H1 (cell line): ENCODE measurements at regions not wholly inside any gene's neighbourhood (a gene's known extent, or its start where the extent isn't known, plus 50 kb on each side); places are given as distances from the start of the nearest gene placed in this dataset.

ENCODE experiments used
- CTCF ChIA-PET: fragments of 300-600 bp; sonication (Branson Sonifier 250); formaldehyde crosslinking; loops from one replicate; lab custom pipeline; 2021; ENCODE audit not compliant: partially characterized antibody; lab: Charles Lee
- POLR2A ChIA-PET: fragments of 300-600 bp; sonication (Branson Sonifier 250); formaldehyde crosslinking; loops from one replicate; lab custom pipeline; 2021; ENCODE audit warnings: inconsistent platforms; ENCODE audit not compliant: partially characterized antibody; lab: Charles Lee
- DNase-seq, 2 experiments: peaks; one replicate each; pipeline versions ENCODE4 v3.0.0 to v3.0.0-alpha.2; 2010 to 2022; ENCODE audit warnings: low spot score in 2 of 2, low read depth in 1 of 2, mixed read lengths in 1 of 2
- FAIRE-seq: peaks from 2 replicates; lab custom pipeline; 2011; peaks lifted over from hg19 to GRCh38; lab: Jason Lieb, UNC
- H2AFZ ChIP-seq: 2 replicates; pipeline ENCODE4 v1.8.1; 2012; ENCODE audit warnings: low read length, inconsistent platforms
- H2AK5ac ChIP-seq: 2 replicates; pipeline ENCODE4 v1.6.1; 2013; ENCODE audit warnings: low read depth, low read length
- H2BK120ac ChIP-seq: replicated peaks from 2 replicates; pipeline ENCODE3; 2013; ENCODE audit warnings: low read depth, low read length, inconsistent platforms
- H2BK12ac ChIP-seq: 2 replicates; pipeline ENCODE4 v1.6.1; 2013; ENCODE audit warnings: low read depth, low read length
- H2BK15ac ChIP-seq: 2 replicates; pipeline ENCODE4 v1.6.1; 2013; ENCODE audit warnings: low read length
- H2BK20ac ChIP-seq: 2 replicates; pipeline ENCODE4 v1.6.1; 2013; ENCODE audit warnings: low read length
- H2BK5ac ChIP-seq: 2 replicates; pipeline ENCODE4 v1.6.1; 2013; ENCODE audit warnings: low read depth, low read length
- H3K14ac ChIP-seq: 2 replicates; pipeline ENCODE4 v1.6.1; 2013; ENCODE audit warnings: inconsistent platforms; ENCODE audit not compliant: insufficient read length
- H3K18ac ChIP-seq: 2 replicates; pipeline ENCODE4 v1.6.1; 2013; ENCODE audit warnings: low read length; ENCODE audit errors: extremely low read depth
- H3K23ac ChIP-seq: 2 replicates; pipeline ENCODE4 v1.6.1; 2013; ENCODE audit warnings: inconsistent platforms; ENCODE audit not compliant: insufficient read length
- H3K23me2 ChIP-seq: 2 replicates; pipeline ENCODE4 v1.6.1; 2013; ENCODE audit warnings: low read depth, low read length
- H3K27ac ChIP-seq: 2 replicates; pipeline ENCODE4 v1.6.1; 2011; ENCODE audit warnings: low read depth, low read length, inconsistent platforms
- H3K27me3 ChIP-seq, 4 experiments: replicated peaks in 1 of 4; 1 replicate in 1 of 4; 2 replicates in 3 of 4; pipeline versions ENCODE4 v1.6.1 to v1.8.1; 2011 to 2013; ENCODE audit warnings: low read length in 3 of 4, mild to moderate bottlenecking in 3 of 4, inconsistent platforms in 2 of 4, mixed read lengths in 2 of 4, moderate library complexity in 1 of 4; ENCODE audit not compliant: control insufficient read depth in 3 of 4, insufficient read depth in 3 of 4; ENCODE audit errors: extremely low read depth in 1 of 4
- H3K36me3 ChIP-seq, 4 experiments: 2 replicates each; pipeline versions ENCODE4 v1.6.1 to v1.8.1; 2011 to 2013; ENCODE audit warnings: mild to moderate bottlenecking in 4 of 4, low read length in 3 of 4, moderate library complexity in 2 of 4, control low read depth in 1 of 4, inconsistent platforms in 1 of 4; ENCODE audit not compliant: insufficient read depth in 4 of 4, control insufficient read depth in 2 of 4
- H3K4ac ChIP-seq: replicated peaks from 2 replicates; pipeline ENCODE3; 2013; ENCODE audit warnings: low read length, low read depth, mixed read lengths, inconsistent platforms; ENCODE audit not compliant: insufficient read length
- H3K4me1 ChIP-seq, 4 experiments: replicated peaks in 1 of 4; 1 replicate in 1 of 4; 2 replicates in 3 of 4; pipeline versions ENCODE4 v1.6.1 to v1.8.1; 2011 to 2013; ENCODE audit warnings: low read length in 3 of 4, inconsistent platforms in 2 of 4, mixed read lengths in 1 of 4; ENCODE audit not compliant: insufficient read depth in 4 of 4, control insufficient read depth in 3 of 4
- H3K4me2 ChIP-seq, 2 experiments: 2 replicates each; pipeline versions ENCODE4 v1.6.1 to v1.8.1; 2011 to 2013; ENCODE audit warnings: low read depth in 2 of 2, low read length in 2 of 2, control low read depth in 1 of 2, inconsistent platforms in 1 of 2, mild to moderate bottlenecking in 1 of 2; ENCODE audit not compliant: insufficient read depth in 1 of 2
- H3K4me3 ChIP-seq, 4 experiments: fragments of 200-600, 300-600 bp in 1 of 4; sonication (generic), shearing (Covaris generic), sonication (Bioruptor Twin) in 1 of 4; 2 replicates each; pipeline versions ENCODE4 v1.5.1 to v1.8.1; 2011 to 2016; ENCODE audit warnings: low read length in 4 of 4, low read depth in 3 of 4, control low read depth in 2 of 4, inconsistent platforms in 2 of 4, mild to moderate bottlenecking in 2 of 4, mixed read lengths in 1 of 4, moderate library complexity in 1 of 4; ENCODE audit not compliant: insufficient read depth in 2 of 4; ENCODE audit errors: extremely low read depth in 1 of 4
- H3K56ac ChIP-seq: replicated peaks from 2 replicates; pipeline ENCODE3; 2013; ENCODE audit warnings: low read depth, mild to moderate bottlenecking, mixed read lengths, low read length, inconsistent platforms; ENCODE audit not compliant: insufficient read length
- H3K79me1 ChIP-seq: 2 replicates; pipeline ENCODE4 v1.6.1; 2013; ENCODE audit warnings: low read depth, low read length, control low read depth
- H3K79me2 ChIP-seq, 2 experiments: 2 replicates each; pipeline versions ENCODE4 v1.6.1 to v1.8.1; 2012 to 2013; ENCODE audit warnings: low read length in 2 of 2, mild to moderate bottlenecking in 2 of 2, inconsistent platforms in 1 of 2; ENCODE audit not compliant: insufficient read depth in 2 of 2, control insufficient read depth in 1 of 2
- H3K9ac ChIP-seq, 4 experiments: replicated peaks in 1 of 4; 1 replicate in 1 of 4; 2 replicates in 3 of 4; pipeline versions ENCODE4 v1.6.1 to v1.8.1; 2011 to 2013; ENCODE audit warnings: low read depth in 3 of 4, low read length in 3 of 4, control low read depth in 2 of 4, mild to moderate bottlenecking in 2 of 4, moderate library complexity in 2 of 4, inconsistent platforms in 1 of 4; ENCODE audit errors: extremely low read depth in 1 of 4
- H3K9me3 ChIP-seq, 2 experiments: 2 replicates each; pipeline versions ENCODE4 v1.6.1 to v1.8.1; 2012 to 2013; ENCODE audit warnings: mild to moderate bottlenecking in 2 of 2, moderate library complexity in 2 of 2, control low read depth in 1 of 2, inconsistent platforms in 1 of 2, low read depth in 1 of 2, low read length in 1 of 2, mixed read lengths in 1 of 2; ENCODE audit not compliant: insufficient read depth in 2 of 2
- H4K20me1 ChIP-seq, 2 experiments: replicated peaks in 1 of 2; 2 replicates each; pipeline versions ENCODE3 to v1.8.1; 2011 to 2013; ENCODE audit warnings: inconsistent platforms in 2 of 2, low read length in 2 of 2, mild to moderate bottlenecking in 1 of 2; ENCODE audit not compliant: insufficient read depth in 2 of 2, control insufficient read depth in 1 of 2
- H4K5ac ChIP-seq: 2 replicates; pipeline ENCODE4 v1.6.1; 2013; ENCODE audit warnings: low read length, low read depth, mixed read lengths, inconsistent platforms; ENCODE audit not compliant: insufficient read length
- H4K8ac ChIP-seq: 2 replicates; pipeline ENCODE4 v1.8.0; 2013; ENCODE audit warnings: mild to moderate bottlenecking, moderate library complexity, low read length, inconsistent platforms; ENCODE audit not compliant: insufficient read depth; ENCODE audit errors: extremely low read depth
- H4K91ac ChIP-seq: replicated peaks from 2 replicates; pipeline ENCODE3; 2013; ENCODE audit warnings: low read length, mixed read lengths, inconsistent platforms; ENCODE audit not compliant: insufficient read length
- CHD1 ChIP-seq: IDR thresholded peaks from 2 replicates; pipeline ENCODE4 v1.6.1; 2012; ENCODE audit warnings: low read depth, low read length, improper control_type of control experiment
- EP300 ChIP-seq, 2 experiments: IDR thresholded peaks; 1 replicate in 1 of 2; 2 replicates in 1 of 2; pipeline ENCODE4 v1.6.1; 2011 to 2012; ENCODE audit warnings: low read depth in 2 of 2, low read length in 2 of 2, mild to moderate bottlenecking in 2 of 2, borderline replicate concordance in 1 of 2, inconsistent platforms in 1 of 2, moderate library complexity in 1 of 2
- FOSL1 ChIP-seq: IDR thresholded peaks from 2 replicates; pipeline ENCODE4 v1.6.1; 2011; ENCODE audit warnings: mild to moderate bottlenecking, low read depth, low read length, moderate library complexity; ENCODE audit not compliant: insufficient read depth
- GTF2F1 ChIP-seq: IDR thresholded peaks from 2 replicates; pipeline ENCODE4 v1.6.1; 2012; ENCODE audit warnings: low read depth, low read length, improper control_type of control experiment, borderline replicate concordance
- MAX ChIP-seq: IDR thresholded peaks from 2 replicates; pipeline ENCODE4 v1.6.1; 2012; ENCODE audit warnings: inconsistent platforms
- NANOG ChIP-seq: IDR thresholded peaks from 2 replicates; pipeline ENCODE4 v1.6.1; 2011; ENCODE audit warnings: low read length, low read depth, mild to moderate bottlenecking, inconsistent platforms; ENCODE audit not compliant: insufficient read depth, poor library complexity, severe bottlenecking
- RAD21 ChIP-seq, 2 experiments: IDR thresholded peaks in 1 of 2; conservative IDR thresholded peaks in 1 of 2; 2 replicates each; pipeline ENCODE4 v1.6.1; 2011; ENCODE audit warnings: low read depth in 2 of 2, low read length in 2 of 2, improper control_type of control experiment in 1 of 2, inconsistent platforms in 1 of 2, mild to moderate bottlenecking in 1 of 2, moderate library complexity in 1 of 2
- SAP30 ChIP-seq: fragments of 300-600 bp; sonication (generic); IDR thresholded peaks from 2 replicates; pipeline ENCODE4 v1.7.1; 2012; ENCODE audit warnings: low read length, moderate library complexity, mild to moderate bottlenecking, inconsistent platforms; ENCODE audit not compliant: insufficient read depth, insufficient replicate concordance
- SP1 ChIP-seq: IDR thresholded peaks from 2 replicates; pipeline ENCODE4 v1.6.1; 2011; ENCODE audit warnings: low read depth, low read length
- SRF ChIP-seq: IDR thresholded peaks from 2 replicates; pipeline ENCODE4 v1.6.1; 2011; ENCODE audit warnings: mild to moderate bottlenecking, low read depth, low read length, moderate library complexity

GRCh38 chr5:60437308-60437707 lies 262.7 kb downstream of the DEPDC1B start:
- no peak overlapping the region for H3K27ac ChIP-seq
- no peaks in the 10 kb centered on the region for H3K27me3 ChIP-seq
- no peak overlapping the region for H2BK5ac ChIP-seq
- no peak overlapping the region for H4K5ac ChIP-seq
- H3K79me2 ChIP-seq: no peaks in the 10 kb centered on the region
- H3K23me2 ChIP-seq: no peaks in the 10 kb centered on the region
- H3K9ac ChIP-seq: no peak overlapping the region
- TF ChIP-seq NANOG (no peak), FOSL1 (no peak), SP1 (no peak), EP300 (IDR thresholded peaks at IDR 0.05; ENCODE audit: borderline replicate concordance in 1 of 2, low read depth in 2 of 2, low read length in 2 of 2) (no peak), GTF2F1 (no peak), SRF (no peak), RAD21 (IDR thresholded peaks at IDR 0.05 in 1 of 2, conservative IDR thresholded peaks at IDR 0.05 in 1 of 2; ENCODE audit: low read depth in 2 of 2, low read length in 2 of 2) (no peak), SAP30 (no peak), CHD1 (no peak), MAX (no peak)
- POLR2A ChIA-PET: no interaction called here
- no peak overlapping the region for H2BK20ac ChIP-seq
- H2AFZ ChIP-seq: no peak overlapping the region
- no peaks in the 10 kb centered on the region for H3K4me1 ChIP-seq
- no peak overlapping the region for H3K4me3 ChIP-seq
- CTCF ChIA-PET: interaction anchor here (0.9 to 1.0 kb wide), 2 partner anchors 17 to 26 kb away, joined by 3 read pairs; no protein-coding TSS in a partner anchor
- no peaks in the 10 kb centered on the region for H4K20me1 ChIP-seq
- no peaks in the 10 kb centered on the region for H3K9me3 ChIP-seq
- no peaks in the 10 kb centered on the region for H3K79me1 ChIP-seq
- H4K8ac ChIP-seq: no peak overlapping the region
- no peak for FAIRE-seq
- no peak overlapping the region for H2BK15ac ChIP-seq
- H3K14ac ChIP-seq: no peak overlapping the region
- H2BK120ac ChIP-seq: no peak overlapping the region
- no peak overlapping the region for H4K91ac ChIP-seq
- no peak overlapping the region for H2BK12ac ChIP-seq
- no peak for DNase-seq
- no peaks in the 10 kb centered on the region for H3K36me3 ChIP-seq
- no peak overlapping the region for H3K4ac ChIP-seq
- H3K18ac ChIP-seq: no peak overlapping the region
- H3K4me2 ChIP-seq: no peak overlapping the region
- H2AK5ac ChIP-seq: no peak overlapping the region
- H3K23ac ChIP-seq: no peak overlapping the region
- H3K56ac ChIP-seq: no peak overlapping the region
